ENCODE measurements at regions not wholly inside any gene's neighbourhood (a gene's known extent, or its start where the extent isn't known, plus 50 kb on each side); places are given as distances from the start of the nearest gene placed in this dataset.

- no TSS peak for BruUV-seq (replicated peaks)
- Histone ChIP-seq H3K79me2 (ENCODE audit: control insufficient read depth, insufficient read depth, low read length) (no peaks in the 10 kb centered on the region), H4K20me1 (replicated peaks; ENCODE audit: control insufficient read depth, extremely low read depth, insufficient read depth, low read length) (no peaks in the 10 kb centered on the region), H2AFZ (ENCODE audit: low read depth, low read length) (no peak overlapping the region), H3K4me1 (ENCODE audit: control insufficient read depth, extremely low read depth, insufficient read depth, low read length) (no peaks in the 10 kb centered on the region), H3K9me1 (replicated peaks; ENCODE audit: control insufficient read depth, extremely low read depth, insufficient read depth, low read length) (no peaks in the 10 kb centered on the region), H3K27me3 (ENCODE audit: control insufficient read depth in 2 of 2, insufficient read depth in 2 of 2, low read length in 2 of 2) (no peaks in the 10 kb centered on the region), H3K36me3 (ENCODE audit: control insufficient read depth in 2 of 2, extremely low read depth in 1 of 2, insufficient read depth in 2 of 2, low read length in 2 of 2) (no peaks in the 10 kb centered on the region), H3K4me3 (replicated peaks in 1 of 3; ENCODE audit: insufficient read depth in 1 of 3, low read depth in 1 of 3, low read length in 3 of 3) (no peak overlapping the region), H3K9ac (replicated peaks; ENCODE audit: extremely low read depth, insufficient read depth, low read length) (no peak overlapping the region), H3K4me2 (ENCODE audit: insufficient read depth, low read length) (no peak overlapping the region), H3K9me3 (replicated peaks; ENCODE audit: control insufficient read depth, insufficient read depth, low read length) (no peaks in the 10 kb centered on the region), H3K27ac (ENCODE audit: insufficient read depth, low read depth, low read length) (no peak overlapping the region)
- intact Hi-C loops (cut with micrococcal nuclease), result no loop called here
- ChIA-PET POLR2A (no interaction called here), CTCF (no interaction called here)
- dilution Hi-C loops (cut with MboI; ENCODE audit: extremely low pct_ligation_motif_present, low sequenced_read_pairs), result no loop called here
- no peak for TF ChIP-seq MYC (IDR thresholded peaks at IDR 0.05; ENCODE audit: low read depth, low read length)
- no peak for TF ChIP-seq FOS (IDR thresholded peaks at IDR 0.05; ENCODE audit: borderline replicate concordance, insufficient read depth, low read length)
- TF ChIP-seq MAX (IDR thresholded peaks at IDR 0.05; ENCODE audit: insufficient read depth, insufficient read length), result no peak
- TF ChIP-seq GATA2 (IDR thresholded peaks at IDR 0.05; ENCODE audit: insufficient read depth, insufficient read length, low read depth, low read length), result no peak
- no peak for TF ChIP-seq CTCF (IDR thresholded peaks at IDR 0.05; ENCODE audit: extremely low read depth in 1 of 2, insufficient read depth in 1 of 2, low read depth in 1 of 2, low read length in 2 of 2)
- no peak for TF ChIP-seq EZH2 (IDR thresholded peaks at IDR 0.05; ENCODE audit: borderline replicate concordance, low read depth, low read length, severe bottlenecking)
- TF ChIP-seq POLR2AphosphoS5 (IDR thresholded peaks at IDR 0.05; ENCODE audit: insufficient read depth, low read depth, low read length), result no peak
- TF ChIP-seq POLR2A (IDR thresholded peaks at IDR 0.05; ENCODE audit: low read depth, low read length), result no peak
- TF ChIP-seq JUN (IDR thresholded peaks at IDR 0.05; ENCODE audit: borderline replicate concordance, insufficient read depth, insufficient read length, low read depth), result no peak
- FAIRE-seq (no peak), DNase-seq (ENCODE audit: low read depth, low spot score) (no peak)
Observed at GRCh38 chr1:90325168-90325567, 330.3 kb downstream of the ZNF326 start.

All from endothelial cell of umbilical vein (primary cell).